ENCODE measurements at regions not wholly inside any gene's neighbourhood (a gene's known extent, or its start where the extent isn't known, plus 50 kb on each side); places are given as distances from the start of the nearest gene placed in this dataset.
"Not testable (repeated sequence)": the region's sequence is repeated elsewhere in the genome, so short reads cannot be mapped to it uniquely, and the experiment has no call there.

- DNase-seq (ENCODE audit: low read depth, low spot score) (no peak), ATAC-seq (no peak)
- Histone ChIP-seq H4K20me1 (ENCODE audit: insufficient read depth) (no peaks in the 10 kb centered on the region), H3K36me3 (ENCODE audit: control insufficient read depth in 1 of 2, insufficient read depth in 2 of 2, low read length in 2 of 2) (no peaks in the 10 kb centered on the region), H3K27me3 (ENCODE audit: insufficient read depth, low read length) (peaks cover 41% of the 10 kb centered on the region; the same call in 1 of the 2 replicates), H3K4me3 (replicated peaks in 1 of 2; ENCODE audit: low read depth in 1 of 2, low read length in 2 of 2) (no peak overlapping the region), H3K79me2 (ENCODE audit: insufficient read depth, low read length) (no peaks in the 10 kb centered on the region), H3K27ac (ENCODE audit: low read depth, low read length) (no peak overlapping the region), H3K4me2 (ENCODE audit: low read length) (no peak overlapping the region), H3K9me3 (ENCODE audit: control insufficient read depth in 1 of 2, insufficient read depth in 1 of 2, low read depth in 1 of 2, low read length in 2 of 2) (no peaks in the 10 kb centered on the region), H3K9ac (ENCODE audit: low read length) (no peak overlapping the region), H3K4me1 (ENCODE audit: control insufficient read depth in 1 of 2, insufficient read depth in 2 of 2, low read length in 2 of 2) (no peaks in the 10 kb centered on the region), H2AFZ (ENCODE audit: low read depth, low read length, poor library complexity, severe bottlenecking) (no peak overlapping the region), H3K9me2 (ENCODE audit: insufficient read depth) (no peaks in the 10 kb centered on the region)
- no peak for TF ChIP-seq YY1 (IDR thresholded peaks at IDR 0.05; ENCODE audit: extremely low read depth, insufficient replicate concordance, low read depth, low read length)
- no peak for TF ChIP-seq REST (IDR thresholded peaks at IDR 0.05; ENCODE audit: low read depth)
- no peak for TF ChIP-seq POLR2AphosphoS5 (IDR thresholded peaks at IDR 0.05; ENCODE audit: low read depth, low read length)
- TF ChIP-seq MAX (IDR thresholded peaks at IDR 0.05), result no peak
- no peak for TF ChIP-seq TCF7L2 (IDR thresholded peaks at IDR 0.05; ENCODE audit: borderline replicate concordance, extremely low read depth, insufficient read depth, insufficient read length)
- no peak for TF ChIP-seq ELF1 (IDR thresholded peaks at IDR 0.05; ENCODE audit: borderline replicate concordance, low read depth)
- no peak for TF ChIP-seq EGR1 (IDR thresholded peaks at IDR 0.05; ENCODE audit: low read depth)
- no peak for TF ChIP-seq ZFX (IDR thresholded peaks at IDR 0.05)
- no peak for TF ChIP-seq JUND (IDR thresholded peaks at IDR 0.05)
- CTCF ChIA-PET, result no interaction called here
- RAD21 ChIA-PET (ENCODE audit: low non-redundant PET in 1 of 2, low total read pairs in 2 of 2, uncharacterized antibody in 2 of 2, unreplicated experiment in 2 of 2), result no interaction called here
- POLR2A ChIA-PET, result no interaction called here
- BruUV-seq (replicated peaks), result no TSS peak
- intact Hi-C loops (cut with micrococcal nuclease), result no loop called here
These were observed 79.2 kb downstream of the OLIG1 start for GRCh38 chr21:33149181-33149580.

- ATAC-seq; CTCF ChIA-PET; POLR2A ChIA-PET; intact Hi-C loops (cut with micrococcal nuclease); BruUV-seq (replicated peaks); H2AFZ ChIP-seq (ENCODE audit: low read depth, low read length, poor library complexity, severe bottlenecking); H3K9ac ChIP-seq (ENCODE audit: low read length); RAD21 ChIA-PET (ENCODE audit: low non-redundant PET in 1 of 2, low total read pairs in 2 of 2, uncharacterized antibody in 2 of 2, unreplicated experiment in 2 of 2); H3K4me1 ChIP-seq (ENCODE audit: control insufficient read depth in 1 of 2, insufficient read depth in 2 of 2, low read length in 2 of 2); H3K36me3 ChIP-seq (ENCODE audit: control insufficient read depth in 1 of 2, insufficient read depth in 2 of 2, low read length in 2 of 2); H3K4me2 ChIP-seq (ENCODE audit: low read length); H4K20me1 ChIP-seq (ENCODE audit: insufficient read depth); H3K4me3 ChIP-seq (replicated peaks in 1 of 2; ENCODE audit: low read depth in 1 of 2, low read length in 2 of 2); H3K9me2 ChIP-seq (ENCODE audit: insufficient read depth); H3K9me3 ChIP-seq (ENCODE audit: control insufficient read depth in 1 of 2, insufficient read depth in 1 of 2, low read depth in 1 of 2, low read length in 2 of 2); H3K79me2 ChIP-seq (ENCODE audit: insufficient read depth, low read length); DNase-seq (ENCODE audit: low read depth, low spot score); H3K27ac ChIP-seq (ENCODE audit: low read depth, low read length): not testable (repeated sequence)
- H3K27me3 ChIP-seq (ENCODE audit: insufficient read depth, low read length), result peaks cover 27% of the 10 kb centered on the region
These were observed 78.8 kb upstream of the IFNAR2 start for GRCh38 chr21:33150968-33151367.
